KBM-7 (cell line): ENCODE measurements at regions not wholly inside any gene's neighbourhood (a gene's known extent, or its start where the extent isn't known, plus 50 kb on each side); places are given as distances from the start of the nearest gene placed in this dataset.
A peak's percentile ranks its signal among the peaks of the same experiment; 100 is the strongest.
"Not testable (repeated sequence)": the region's sequence is repeated elsewhere in the genome, so short reads cannot be mapped to it uniquely, and the experiment has no call there.

Source experiments
- DNase-seq: peaks from one replicate; pipeline ENCODE4 v3.0.0-alpha.2; 2015
- in situ Hi-C: fragments of 300-500 bp; cut with MboI; formaldehyde crosslinking; loops from 2 replicates; pipeline ENCODE4 v1.14.3; 2020; ENCODE audit warnings: low sequenced_read_pairs, low pct_unique_long_range_greater_than_20kb, mixed read lengths

GRCh38 chr1:73674945-73675561, 522.9 kb downstream of the LRRIQ3 start:
- in situ Hi-C loops: no loop called here
- DNase-seq: peak; percentile 26

- in situ Hi-C loops: no loop called here
- no peak for DNase-seq
These were observed 524.0 kb downstream of the LRRIQ3 start for GRCh38 chr1:73673971-73674370.

- in situ Hi-C loops: no loop called here
- DNase-seq: no peak
These were observed 526.4 kb downstream of the LRRIQ3 start for GRCh38 chr1:73671530-73671929.

GRCh38 chr1:73667959-73668358, 530.0 kb downstream of the LRRIQ3 start:
- in situ Hi-C loops, DNase-seq: not testable (repeated sequence)

- DNase-seq: no peak
- in situ Hi-C loops: no loop called here
These were observed 535.5 kb downstream of the LRRIQ3 start for GRCh38 chr1:73662526-73662925.

GRCh38 chr1:73659136-73659535, 538.8 kb downstream of the LRRIQ3 start:
- in situ Hi-C loops: no loop called here
- no peak for DNase-seq

GRCh38 chr1:73654714-73655113, 543.3 kb downstream of the LRRIQ3 start:
- in situ Hi-C loops: no loop called here
- DNase-seq: no peak

- no peak for DNase-seq
- in situ Hi-C loops: no loop called here
These were observed 553.8 kb downstream of the LRRIQ3 start for GRCh38 chr1:73644198-73644597.

- in situ Hi-C loops: no loop called here
- no peak for DNase-seq
These were observed 558.5 kb downstream of the LRRIQ3 start for GRCh38 chr1:73639494-73639893.

GRCh38 chr1:73637264-73637663, 560.7 kb downstream of the LRRIQ3 start:
- in situ Hi-C loops: no loop called here
- no peak for DNase-seq

- DNase-seq: no peak
- in situ Hi-C loops: no loop called here
These were observed 563.0 kb downstream of the LRRIQ3 start for GRCh38 chr1:73635021-73635420.

GRCh38 chr1:73627723-73628122, 570.3 kb downstream of the LRRIQ3 start:
- in situ Hi-C loops: no loop called here
- no peak for DNase-seq

GRCh38 chr1:73626326-73626725, 571.6 kb downstream of the LRRIQ3 start:
- DNase-seq: no peak
- in situ Hi-C loops: no loop called here

- DNase-seq: no peak
- in situ Hi-C loops: no loop called here
These were observed 574.0 kb downstream of the LRRIQ3 start for GRCh38 chr1:73623946-73624345.

- in situ Hi-C loops: no loop called here
- no peak for DNase-seq
These were observed 580.8 kb downstream of the LRRIQ3 start for GRCh38 chr1:73617145-73617544.

- in situ Hi-C loops: no loop called here
- DNase-seq: no peak
These were observed 586.3 kb downstream of the LRRIQ3 start for GRCh38 chr1:73611681-73612080.

- in situ Hi-C loops: no loop called here
- no peak for DNase-seq
These were observed 593.2 kb downstream of the LRRIQ3 start for GRCh38 chr1:73604739-73605138.

GRCh38 chr1:73604211-73604610, 593.8 kb downstream of the LRRIQ3 start:
- in situ Hi-C loops: no loop called here
- DNase-seq: no peak

GRCh38 chr1:73593804-73594203, 604.2 kb downstream of the LRRIQ3 start:
- in situ Hi-C loops: no loop called here
- no peak for DNase-seq

- in situ Hi-C loops: no loop called here
- DNase-seq: peak; percentile 43
These were observed 604.6 kb downstream of the LRRIQ3 start for GRCh38 chr1:73593364-73593763.

- in situ Hi-C loops: no loop called here
- DNase-seq: no peak
These were observed 610.9 kb downstream of the LRRIQ3 start for GRCh38 chr1:73587080-73587479.

GRCh38 chr1:73577206-73577605, 620.8 kb downstream of the LRRIQ3 start:
- DNase-seq: no peak
- in situ Hi-C loops: no loop called here
